GM23338 (cell line): ENCODE measurements at regions not wholly inside any gene's neighbourhood (a gene's known extent, or its start where the extent isn't known, plus 50 kb on each side); places are given as distances from the start of the nearest gene placed in this dataset.

Experiments
- NANOG ChIP-seq: IDR thresholded peaks from 2 replicates; pipeline ENCODE4 v1.6.1; 2016; ENCODE audit warnings: antibody characterized with exemption, borderline replicate concordance
- POLR2AphosphoS5 ChIP-seq: IDR thresholded peaks from 2 replicates; pipeline ENCODE4 v1.6.1; 2016; ENCODE audit warnings: antibody characterized with exemption, low read depth
- TF ChIP-seq, protein P1 (sequence below), 2 experiments: fragments of 200-600 bp in 1 of 2; sonication (generic) in 1 of 2; conservative IDR thresholded peaks; 2 replicates each; pipeline versions ENCODE4 v1.5.1 to v1.6.1; 2016 to 2017; ENCODE audit warnings: antibody characterized with exemption in 2 of 2, low read depth in 2 of 2, mild to moderate bottlenecking in 2 of 2, moderate library complexity in 1 of 2

DNA sequence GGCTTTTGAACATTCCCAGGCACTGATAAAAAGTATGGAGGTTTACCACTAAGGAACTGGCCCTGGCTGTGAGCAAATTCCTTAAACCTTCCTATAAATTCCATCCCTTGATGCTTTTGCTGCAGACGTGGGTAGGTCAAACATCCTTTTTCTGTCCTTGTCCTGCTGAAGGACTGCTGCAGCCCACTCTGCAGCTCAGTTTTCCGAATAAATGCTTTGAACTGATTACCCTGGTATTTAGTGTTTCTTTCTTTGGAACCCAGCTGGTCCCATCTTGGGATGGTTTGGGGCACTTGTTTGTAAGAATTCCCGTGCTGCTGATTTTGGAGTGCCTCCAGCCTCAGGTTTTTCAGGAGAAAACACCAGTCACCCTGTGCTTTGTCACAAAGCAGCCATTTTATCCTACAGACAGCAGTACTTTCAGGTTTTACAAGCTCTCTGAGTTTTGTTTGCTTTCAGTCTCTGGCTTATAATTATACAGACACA is 815.9 kb downstream of the VGLL3 start:
- TF ChIP-seq, protein P1, sequence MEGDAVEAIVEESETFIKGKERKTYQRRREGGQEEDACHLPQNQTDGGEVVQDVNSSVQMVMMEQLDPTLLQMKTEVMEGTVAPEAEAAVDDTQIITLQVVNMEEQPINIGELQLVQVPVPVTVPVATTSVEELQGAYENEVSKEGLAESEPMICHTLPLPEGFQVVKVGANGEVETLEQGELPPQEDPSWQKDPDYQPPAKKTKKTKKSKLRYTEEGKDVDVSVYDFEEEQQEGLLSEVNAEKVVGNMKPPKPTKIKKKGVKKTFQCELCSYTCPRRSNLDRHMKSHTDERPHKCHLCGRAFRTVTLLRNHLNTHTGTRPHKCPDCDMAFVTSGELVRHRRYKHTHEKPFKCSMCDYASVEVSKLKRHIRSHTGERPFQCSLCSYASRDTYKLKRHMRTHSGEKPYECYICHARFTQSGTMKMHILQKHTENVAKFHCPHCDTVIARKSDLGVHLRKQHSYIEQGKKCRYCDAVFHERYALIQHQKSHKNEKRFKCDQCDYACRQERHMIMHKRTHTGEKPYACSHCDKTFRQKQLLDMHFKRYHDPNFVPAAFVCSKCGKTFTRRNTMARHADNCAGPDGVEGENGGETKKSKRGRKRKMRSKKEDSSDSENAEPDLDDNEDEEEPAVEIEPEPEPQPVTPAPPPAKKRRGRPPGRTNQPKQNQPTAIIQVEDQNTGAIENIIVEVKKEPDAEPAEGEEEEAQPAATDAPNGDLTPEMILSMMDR (conservative IDR thresholded peaks at IDR 0.05; ENCODE audit: low read depth in 2 of 2), result no peak
- TF ChIP-seq POLR2AphosphoS5 (no peak), NANOG (no peak)
